Nucleus accumbens (tissue), 56 donors: ENCODE measurements at regions not wholly inside any gene's neighbourhood (a gene's known extent, or its start where the extent isn't known, plus 50 kb on each side); places are given as distances from the start of the nearest gene placed in this dataset.
"Not testable (repeated sequence)": the region's sequence is repeated elsewhere in the genome, so short reads cannot be mapped to it uniquely, and the experiment has no call there.

Experiments
- DNase-seq, 56 donors: peaks; one replicate each; lab custom pipeline; 2025; lab: John Stamatoyannopoulos, UW

DNA sequence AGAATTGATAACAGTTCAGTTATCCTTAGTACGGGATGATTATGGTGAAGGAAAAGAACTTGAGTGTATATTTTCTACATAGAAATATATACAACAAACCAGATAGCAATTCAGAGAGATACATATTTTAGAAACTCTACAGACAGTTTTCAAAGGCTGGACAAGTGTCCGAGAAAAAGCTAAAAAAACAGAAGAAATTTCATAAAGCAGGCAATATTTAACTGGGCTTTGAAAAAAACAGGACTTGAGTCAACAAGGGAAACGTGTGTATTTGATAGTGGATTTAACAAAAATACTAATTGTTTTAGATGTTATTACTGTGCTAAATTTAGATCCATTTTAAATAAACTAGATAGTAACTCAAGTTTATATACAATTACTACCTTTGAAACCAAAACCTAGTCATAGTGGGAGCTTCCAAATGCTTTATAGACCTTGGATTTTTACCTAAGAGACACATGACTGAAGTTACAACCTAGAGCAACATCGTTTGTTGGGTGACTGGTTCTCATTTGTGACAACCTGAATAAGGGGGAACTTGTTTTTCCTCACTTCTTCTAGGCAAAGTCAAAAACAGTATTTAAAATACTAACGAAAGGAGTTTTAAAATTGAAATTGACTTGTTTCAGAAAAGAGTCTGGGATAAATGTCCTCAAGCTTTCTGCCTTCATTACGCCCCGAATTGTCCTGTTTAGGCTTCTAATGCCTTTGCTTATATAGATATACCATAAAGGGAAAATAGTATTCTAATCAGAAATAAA lies 116.7 kb upstream of the PRSS16 start:
- DNase-seq, result no peak

DNA sequence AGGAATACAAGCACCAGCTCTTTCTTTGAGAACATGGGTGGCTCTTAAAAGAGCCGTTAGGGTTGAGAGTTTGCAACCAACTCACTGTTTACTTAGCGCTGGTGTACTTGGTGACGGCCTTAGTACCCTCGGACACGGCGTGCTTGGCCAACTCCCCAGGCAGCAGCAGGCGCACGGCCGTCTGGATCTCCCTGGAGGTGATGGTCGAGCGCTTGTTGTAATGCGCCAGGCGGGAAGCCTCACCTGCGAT lies 115.3 kb upstream of the PRSS16 start:
- peak in 1 of 56 donors; percentile 35 for DNase-seq

DNA sequence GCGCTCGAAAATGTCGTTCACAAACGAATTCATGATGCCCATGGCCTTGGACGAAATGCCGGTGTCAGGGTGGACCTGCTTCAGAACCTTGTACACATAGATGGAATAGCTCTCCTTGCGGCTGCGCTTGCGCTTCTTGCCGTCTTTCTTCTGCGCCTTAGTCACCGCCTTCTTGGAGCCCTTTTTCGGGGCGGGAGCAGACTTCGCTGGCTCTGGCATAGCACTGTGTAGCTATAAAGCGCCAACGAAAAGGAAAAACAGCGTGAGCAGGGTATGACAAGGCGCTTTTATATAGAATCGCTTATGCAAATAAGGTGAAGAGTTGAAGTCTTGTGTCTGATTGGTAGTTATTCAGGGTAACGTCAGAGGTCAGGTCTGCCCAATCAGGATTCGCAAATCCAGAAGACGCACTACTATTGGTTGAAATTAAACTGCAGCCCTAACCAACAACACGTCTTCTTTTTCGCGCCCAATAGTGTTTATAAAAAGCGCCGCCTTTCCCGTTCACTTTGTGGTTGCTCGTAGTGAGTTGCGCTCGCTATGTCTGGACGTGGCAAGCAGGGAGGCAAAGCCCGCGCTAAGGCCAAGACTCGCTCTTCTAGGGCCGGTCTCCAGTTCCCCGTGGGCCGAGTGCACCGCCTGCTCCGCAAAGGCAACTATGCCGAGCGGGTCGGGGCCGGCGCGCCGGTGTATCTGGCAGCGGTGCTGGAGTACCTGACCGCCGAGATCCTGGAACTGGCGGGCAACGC lies 114.8 kb upstream of the PRSS16 start:
- peak in 55 of 56 donors; percentile 34 to 98 (median 78) for DNase-seq

DNA sequence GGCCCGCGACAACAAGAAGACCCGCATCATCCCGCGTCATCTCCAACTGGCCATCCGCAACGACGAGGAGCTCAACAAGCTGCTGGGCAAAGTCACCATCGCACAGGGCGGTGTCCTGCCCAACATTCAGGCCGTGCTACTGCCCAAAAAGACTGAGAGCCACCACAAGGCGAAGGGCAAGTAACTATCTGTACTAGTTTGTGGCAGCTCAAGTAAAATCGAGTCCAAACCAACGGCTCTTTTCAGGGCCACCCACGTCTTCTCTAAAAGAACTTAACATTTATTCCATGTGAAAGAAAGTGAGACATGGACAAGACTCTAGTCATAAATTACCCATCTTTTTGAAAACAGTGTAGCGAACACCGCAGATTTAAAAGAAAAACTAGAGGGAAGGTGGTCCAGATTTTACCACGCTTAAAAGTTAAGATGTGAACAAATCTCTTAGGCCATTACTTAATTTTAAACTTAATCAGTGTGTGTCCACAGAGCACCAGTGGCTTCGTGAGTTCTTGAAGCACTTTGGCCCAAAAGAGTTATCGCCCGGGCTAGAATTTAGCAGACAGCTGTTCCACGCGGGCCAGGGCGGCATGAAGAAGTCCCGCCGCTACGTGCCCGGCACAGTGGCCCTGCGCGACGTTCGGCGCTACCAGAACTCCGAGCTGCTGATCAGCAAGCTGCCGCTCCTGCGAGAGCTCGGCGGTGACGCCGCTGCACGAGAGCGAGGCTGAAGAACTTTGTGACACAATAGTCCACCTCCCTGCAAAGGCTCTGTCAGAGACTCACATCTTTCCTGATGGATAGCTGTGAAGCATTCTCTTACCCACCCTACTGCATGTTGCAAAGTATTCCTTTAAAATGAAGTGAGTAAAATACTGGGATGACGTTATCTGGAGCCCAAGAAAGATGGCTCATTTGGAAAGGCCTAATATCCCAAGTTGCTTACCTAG lies 113.9 kb upstream of the PRSS16 start:
- peak in 9 of 56 donors; percentile 0 to 56 (median 5) for DNase-seq

DNA sequence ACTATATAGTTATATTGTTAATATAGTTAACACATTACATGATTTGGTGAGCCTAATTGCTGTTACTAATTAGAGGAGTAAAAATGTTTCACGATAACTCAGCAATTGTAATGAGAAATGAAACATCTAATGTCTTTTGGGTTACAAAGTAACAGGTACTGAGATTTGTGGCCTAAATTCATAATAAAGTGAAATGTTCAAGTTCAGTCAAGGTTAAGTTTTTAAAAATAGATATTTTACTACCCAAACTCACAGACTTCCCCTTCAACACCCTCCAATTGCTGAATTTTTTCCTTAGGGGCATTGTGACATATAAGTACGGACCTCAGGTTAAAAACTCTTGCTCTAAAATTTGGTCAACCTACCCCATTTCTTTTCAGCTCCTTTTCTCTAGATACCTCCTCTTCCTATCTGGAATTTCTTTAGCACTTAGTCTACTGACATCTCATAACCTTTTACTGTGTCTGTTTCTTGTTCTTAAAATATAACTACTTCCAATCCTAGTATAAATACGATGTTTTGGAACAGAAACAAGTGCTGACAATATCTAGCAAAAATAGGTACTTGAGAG lies 112.3 kb upstream of the PRSS16 start:
- no peak for DNase-seq

DNA sequence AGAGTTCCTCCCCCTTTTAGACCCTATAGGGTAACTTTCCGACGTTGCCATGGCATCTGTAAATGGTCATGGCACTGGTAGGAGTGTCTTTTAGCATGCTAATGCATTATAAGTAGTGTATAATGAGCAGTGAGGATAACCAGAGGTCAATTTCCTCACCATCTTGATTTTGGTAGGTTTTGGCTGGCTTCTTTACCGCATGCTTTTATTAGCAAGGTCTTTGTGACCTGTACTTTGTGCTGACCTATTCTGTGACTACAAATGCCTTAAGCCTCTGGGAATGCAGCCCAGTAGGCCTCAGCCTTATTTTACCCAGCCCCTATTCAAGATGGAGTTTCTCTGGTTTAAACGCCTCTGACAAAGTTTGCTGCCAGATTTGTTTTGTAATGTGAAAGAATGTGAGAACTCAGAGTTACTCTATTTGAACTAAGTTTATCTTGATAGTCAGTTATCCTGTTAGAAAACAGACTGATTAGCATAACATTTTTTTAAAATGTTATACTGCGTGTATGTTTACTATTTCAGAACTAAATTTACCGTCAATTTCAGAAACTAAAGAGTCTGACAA lies 111.3 kb upstream of the PRSS16 start:
- DNase-seq, result no peak

DNA sequence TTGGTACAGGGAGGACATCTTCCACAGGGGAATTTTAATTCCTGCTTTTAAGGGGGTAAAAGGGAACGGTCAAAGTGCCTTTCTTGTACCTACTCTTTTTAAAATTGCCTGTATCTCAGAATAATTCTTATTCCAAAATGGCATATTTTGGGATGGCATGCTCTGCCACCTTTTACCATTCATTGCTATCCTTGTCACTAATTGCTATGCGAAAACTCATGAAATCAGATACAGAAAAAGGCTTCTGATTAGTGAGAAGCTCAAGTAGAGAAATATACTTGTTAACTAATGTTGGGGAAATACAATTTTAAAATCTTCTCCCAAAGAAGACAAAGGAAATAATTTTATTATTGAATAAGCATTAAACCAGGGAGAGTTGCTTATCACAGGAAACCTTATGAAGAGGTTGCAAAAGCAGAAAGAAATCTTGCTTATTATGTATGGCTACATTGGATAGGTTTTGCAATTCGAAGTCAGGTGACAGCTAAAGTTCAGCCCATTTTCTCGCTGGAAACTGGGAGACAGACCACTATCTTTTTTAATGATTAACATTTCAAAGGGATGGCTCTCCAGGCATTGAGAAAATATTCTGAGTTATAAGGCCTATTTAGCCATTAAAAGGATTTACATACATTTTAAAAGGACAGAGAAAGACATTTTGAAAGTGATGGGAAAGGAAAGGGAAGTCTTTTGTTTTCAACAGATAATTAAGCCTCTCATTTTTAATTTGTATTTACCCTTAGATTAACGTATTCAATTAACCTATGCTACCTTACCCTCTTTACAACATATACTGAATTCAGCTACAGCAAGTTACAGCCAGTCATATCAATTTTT lies 110.3 kb upstream of the PRSS16 start:
- no peak for DNase-seq

DNA sequence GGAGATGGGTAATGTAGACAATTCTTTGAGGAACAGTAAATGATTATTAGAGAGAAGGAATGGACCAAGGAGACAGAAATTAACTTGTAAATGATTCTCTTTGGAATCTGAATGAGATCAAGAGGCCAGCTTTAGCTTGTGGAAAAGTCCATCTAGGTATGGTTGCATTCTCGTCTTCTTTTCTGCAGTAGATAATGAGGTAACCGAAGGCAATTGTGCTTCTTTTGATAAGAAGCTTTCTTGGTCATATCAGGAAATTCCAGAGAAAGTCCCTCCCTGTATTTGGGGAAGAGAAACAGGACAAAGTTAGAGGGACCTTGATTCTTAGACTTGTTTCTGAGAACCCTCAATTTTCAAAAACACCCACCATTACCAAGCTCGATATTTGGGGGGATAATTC lies 109.1 kb upstream of the PRSS16 start:
- no peak for DNase-seq

DNA sequence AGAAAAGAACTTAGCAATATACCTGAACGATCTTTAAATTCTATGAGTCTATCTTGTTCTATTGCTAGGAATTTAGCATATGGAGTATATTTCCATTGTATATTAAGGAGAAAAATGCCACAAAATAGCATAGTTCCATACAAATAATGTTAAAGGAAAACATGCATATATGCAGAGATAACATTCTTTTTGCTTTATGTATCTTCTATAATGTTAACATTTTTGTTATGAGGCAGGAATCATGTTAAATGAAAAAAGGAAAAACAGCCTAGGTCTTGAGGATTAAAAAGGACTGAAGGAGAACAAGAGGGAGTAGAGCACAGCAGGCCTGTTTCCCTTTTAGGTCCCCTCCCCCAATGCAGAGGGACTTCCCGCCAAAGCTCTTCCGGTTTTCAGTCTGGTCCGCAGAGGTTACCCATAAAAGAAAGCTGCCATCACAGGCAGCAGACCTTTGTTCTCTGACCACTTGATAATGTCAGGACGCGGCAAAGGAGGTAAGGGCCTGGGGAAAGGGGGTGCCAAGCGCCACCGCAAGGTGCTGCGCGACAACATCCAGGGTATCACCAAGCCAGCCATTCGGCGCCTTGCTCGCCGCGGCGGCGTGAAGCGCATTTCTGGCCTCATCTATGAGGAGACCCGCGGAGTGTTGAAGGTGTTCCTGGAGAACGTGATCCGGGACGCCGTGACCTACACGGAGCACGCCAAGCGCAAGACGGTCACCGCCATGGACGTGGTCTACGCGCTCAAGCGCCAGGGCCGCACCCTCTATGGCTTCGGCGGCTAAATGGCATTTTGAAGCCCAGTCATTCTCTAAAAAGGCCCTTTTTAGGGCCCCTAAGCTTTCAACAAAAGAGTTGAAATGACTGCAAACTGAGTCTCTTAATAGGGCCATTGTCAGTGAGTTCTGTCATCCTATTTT lies 108.4 kb upstream of the PRSS16 start:
- peak in 21 of 56 donors; percentile 1 to 45 (median 25) for DNase-seq

DNA sequence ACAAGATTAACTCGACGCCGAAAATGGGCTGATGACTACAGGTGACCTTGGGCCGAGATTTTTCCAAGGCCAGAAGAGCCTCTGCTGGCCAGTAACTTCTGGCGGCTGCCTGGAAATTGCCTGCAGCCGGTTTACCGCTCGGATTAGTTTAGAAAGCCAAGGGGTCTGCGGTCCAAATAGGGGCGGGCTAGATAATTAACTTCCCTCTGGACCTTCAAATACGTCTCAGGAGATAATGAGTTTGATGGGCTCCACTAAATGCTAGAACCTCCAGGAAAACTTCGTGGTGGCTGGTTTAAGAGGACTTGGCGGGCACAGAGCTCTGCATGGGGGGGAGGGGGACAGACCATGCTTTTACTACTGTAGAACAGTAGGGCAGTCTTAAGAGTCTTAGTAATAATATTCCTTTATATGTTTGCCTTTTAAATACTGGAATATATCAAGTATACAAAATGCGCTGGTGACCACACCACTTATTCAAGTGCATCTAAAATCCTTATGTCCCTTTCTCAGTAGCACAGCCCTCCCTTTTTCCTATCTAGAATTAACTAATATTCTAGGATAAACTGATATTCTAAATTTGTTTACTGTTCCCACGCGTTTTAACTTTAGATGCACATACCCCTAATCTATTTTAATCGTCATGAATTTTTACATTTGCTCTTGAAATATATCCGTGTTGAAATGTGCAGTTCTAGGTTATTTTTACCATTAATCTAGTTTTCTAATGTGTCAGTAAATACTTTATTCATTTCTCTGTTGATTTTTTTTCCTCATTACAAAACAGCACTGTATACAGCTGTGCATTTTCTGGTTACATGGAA lies 107.5 kb upstream of the PRSS16 start:
- no peak for DNase-seq

DNA sequence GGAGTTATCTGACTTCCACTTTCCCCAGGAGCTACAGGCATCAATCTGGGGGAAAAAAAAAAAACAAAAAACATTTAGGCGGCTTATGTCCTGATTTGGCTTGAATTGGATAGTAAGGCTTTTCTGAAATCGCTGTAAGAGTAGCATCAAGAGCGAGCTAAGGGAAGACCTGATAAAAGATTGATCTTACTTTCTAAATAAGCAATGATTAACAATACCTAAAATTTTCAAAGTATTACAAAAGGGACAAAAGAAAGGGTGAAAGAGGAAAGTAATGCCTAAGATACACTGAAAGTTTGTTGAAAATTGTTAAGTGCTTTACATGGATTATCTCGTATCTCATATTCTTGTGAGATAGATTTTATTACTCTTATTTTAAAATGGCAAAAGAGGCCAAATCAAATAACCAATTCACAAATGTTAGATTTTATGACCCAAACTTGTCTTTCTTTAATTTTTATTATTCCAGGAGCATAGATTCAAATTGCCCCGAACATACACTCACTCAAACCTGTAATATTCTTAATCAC lies 106.4 kb upstream of the PRSS16 start:
- DNase-seq, result no peak

DNA sequence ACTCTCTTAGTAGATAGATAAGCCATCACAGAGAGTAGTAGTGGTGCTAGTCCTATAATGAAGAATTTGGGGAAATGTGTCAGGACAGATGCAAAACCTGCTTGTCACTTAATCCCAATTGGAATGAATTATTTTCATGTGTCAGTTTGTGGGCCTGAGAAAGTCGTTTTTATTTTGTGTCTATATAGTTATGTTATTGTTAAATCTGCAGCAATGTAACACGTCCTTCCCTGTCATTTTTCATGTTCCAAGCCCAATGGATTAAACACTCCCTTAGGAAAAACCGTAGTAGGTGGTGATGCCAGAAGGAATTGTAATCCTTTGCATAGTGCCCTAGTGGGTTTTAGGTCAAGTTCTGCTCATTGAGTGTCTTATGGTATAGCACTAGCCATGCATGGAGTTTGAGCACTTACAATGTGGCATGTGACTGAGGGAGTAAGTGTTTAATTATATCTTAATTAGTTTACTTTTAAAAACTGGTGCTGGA lies 105.9 kb upstream of the PRSS16 start:
- no peak for DNase-seq

DNA sequence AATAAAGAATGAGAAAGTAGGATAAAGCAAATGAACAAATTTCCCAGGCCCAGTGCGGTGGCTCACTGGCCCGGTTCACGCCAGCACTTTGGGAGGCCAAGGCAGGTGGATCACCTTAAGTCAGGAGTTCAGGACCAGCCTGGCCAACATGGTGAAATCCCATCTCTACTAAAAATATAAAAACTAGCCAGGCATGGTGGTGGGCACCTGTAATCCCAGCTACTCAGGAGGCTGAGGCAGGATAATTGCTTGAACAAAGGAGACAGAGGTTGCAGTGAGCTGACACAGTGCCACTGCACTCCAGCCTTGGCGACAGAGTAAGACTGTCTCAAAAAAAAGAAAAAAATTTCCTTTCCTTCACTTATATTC lies 104.5 kb upstream of the PRSS16 start:
- not testable (repeated sequence) for DNase-seq

DNA sequence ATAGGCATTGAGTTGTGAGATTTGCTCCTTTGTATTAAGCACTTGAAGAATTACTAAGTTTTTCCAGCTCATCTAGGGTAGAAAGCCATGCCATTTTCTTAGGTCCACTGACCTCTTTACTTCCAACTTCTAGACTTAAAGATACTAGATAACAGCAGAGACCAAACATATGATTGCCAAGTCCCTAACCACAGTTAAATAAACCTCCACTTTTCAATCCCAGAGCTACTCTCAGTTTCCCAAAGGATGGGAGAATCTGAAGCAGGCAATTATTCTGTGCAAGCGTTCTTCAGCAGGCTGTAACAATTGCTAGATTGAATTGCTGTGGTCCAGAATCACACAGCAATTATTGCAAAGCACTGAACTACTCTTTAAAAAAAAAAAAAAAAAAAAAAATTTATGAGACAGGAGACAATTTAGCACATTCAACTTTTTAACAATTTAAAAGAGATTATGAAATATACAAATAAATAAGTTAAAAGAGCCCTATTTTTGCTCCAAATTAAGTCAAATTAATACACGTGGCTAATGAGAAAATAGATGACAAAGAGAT lies 104.0 kb upstream of the PRSS16 start:
- no peak for DNase-seq

DNA sequence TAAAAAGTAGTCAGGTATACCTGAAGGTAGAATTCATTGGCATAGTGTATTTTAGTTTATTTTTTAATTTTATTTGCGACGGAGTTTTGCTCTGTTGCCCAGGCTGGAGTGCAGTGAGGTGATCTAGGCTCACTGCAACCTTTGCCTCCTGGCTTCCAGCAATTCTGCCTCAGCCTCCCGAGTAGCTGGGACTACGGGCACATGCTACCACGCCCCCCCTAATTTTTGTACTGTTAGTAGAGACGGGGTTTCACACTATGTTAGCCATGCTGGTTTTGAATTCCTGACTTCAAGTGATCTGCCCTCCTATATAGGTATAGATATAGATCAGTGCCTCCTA lies 102.8 kb upstream of the PRSS16 start:
- no peak for DNase-seq

DNA sequence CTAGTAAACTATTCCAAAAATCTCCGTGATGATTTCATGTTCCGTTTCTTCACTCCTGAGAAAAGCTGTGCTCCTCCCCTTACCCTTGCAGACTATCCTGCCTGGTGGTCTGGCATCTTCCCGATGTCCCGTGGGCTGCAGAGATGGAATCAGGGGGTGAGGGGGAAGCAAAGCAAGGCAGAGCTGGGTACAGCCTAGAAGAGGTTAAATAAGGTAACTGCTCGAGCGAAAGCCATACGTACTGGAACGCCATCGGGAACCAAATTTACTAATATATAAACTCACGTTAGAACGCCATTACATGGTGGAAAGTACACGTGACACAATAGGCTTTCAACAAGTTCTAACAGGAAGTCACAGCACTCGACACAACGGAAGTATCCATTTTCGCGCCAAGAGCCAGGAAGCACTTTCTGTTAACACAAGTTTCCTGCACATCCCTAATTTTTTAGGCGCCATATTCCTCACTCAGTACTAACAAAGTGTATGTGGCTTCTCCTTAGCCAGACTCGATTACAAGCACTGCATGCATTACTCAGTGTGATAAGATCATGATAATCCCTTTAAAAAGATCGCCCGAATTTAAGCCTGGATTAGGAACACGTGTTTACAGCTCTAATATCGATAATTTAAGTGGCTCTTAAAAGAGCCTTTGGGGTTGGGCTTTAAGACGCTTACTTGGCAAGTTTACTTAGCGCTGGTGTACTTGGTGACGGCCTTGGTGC lies 101.6 kb upstream of the PRSS16 start:
- DNase-seq, result peak in 40 of 56 donors; percentile 3 to 84 (median 39)

DNA sequence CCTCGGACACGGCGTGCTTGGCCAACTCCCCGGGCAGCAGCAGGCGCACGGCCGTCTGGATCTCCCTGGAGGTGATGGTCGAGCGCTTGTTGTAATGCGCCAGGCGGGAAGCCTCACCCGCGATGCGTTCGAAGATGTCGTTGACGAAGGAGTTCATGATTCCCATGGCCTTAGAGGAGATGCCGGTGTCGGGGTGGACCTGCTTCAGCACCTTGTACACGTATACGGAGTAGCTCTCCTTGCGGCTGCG lies 101.1 kb upstream of the PRSS16 start:
- DNase-seq, result peak in 1 of 56 donors; percentile 16
